Sigmoid colon (tissue), 6 donors: ENCODE measurements at regions not wholly inside any gene's neighbourhood (a gene's known extent, or its start where the extent isn't known, plus 50 kb on each side); places are given as distances from the start of the nearest gene placed in this dataset.

Experiments
- DNase-seq: peaks from one replicate; pipeline ENCODE4 v3.0.0-alpha.2; 2019
- H3K27ac ChIP-seq, 4 donors: fragments of 200-600 bp; sonication (generic); one replicate each; pipeline ENCODE4 v1.5.1; 2016 to 2019; ENCODE audit warnings: mild to moderate bottlenecking in 1 of 4
- H3K27me3 ChIP-seq, 3 donors: fragments of 200-600 bp; sonication (generic); one replicate each; pipeline ENCODE4 v1.5.1; 2019; ENCODE audit warnings: mild to moderate bottlenecking in 1 of 3
- H3K36me3 ChIP-seq, 4 donors: fragments of 200-600 bp; sonication (generic); one replicate each; pipeline ENCODE4 v1.5.1; 2016 to 2019
- H3K4me1 ChIP-seq, 4 donors: fragments of 200-600 bp; sonication (generic); one replicate each; pipeline ENCODE4 v1.5.1; 2017 to 2019
- H3K4me3 ChIP-seq, 4 donors: fragments of 200-600 bp; sonication (generic); one replicate each; pipeline ENCODE4 v1.5.1; 2017 to 2019; ENCODE audit warnings: mild to moderate bottlenecking in 2 of 4, moderate library complexity in 1 of 4
- H3K9me3 ChIP-seq, 4 donors: fragments of 200-600 bp in 3 of 4; sonication (generic) in 3 of 4; one replicate each; pipeline versions ENCODE4 v1.5.1 to v1.6.1; 2013 to 2019
- EP300 ChIP-seq, 4 donors: sonication (generic); formaldehyde crosslinking; IDR thresholded peaks; one replicate each; pipeline ENCODE4 v1.6.1; 2017; ENCODE audit warnings: antibody characterized with exemption in 4 of 4
- POLR2A ChIP-seq, 2 donors: fragments of 450-650 bp; IDR thresholded peaks; one replicate each; pipeline ENCODE4 v1.6.1; 2016; ENCODE audit warnings: antibody characterized with exemption in 2 of 2, mild to moderate bottlenecking in 2 of 2, moderate library complexity in 2 of 2
- POLR2AphosphoS5 ChIP-seq, 4 donors: sonication (generic); formaldehyde crosslinking; IDR thresholded peaks; one replicate each; pipeline ENCODE4 v1.6.1; 2017; ENCODE audit warnings: antibody characterized with exemption in 4 of 4
- WGBS, 2 donors: extraction: QIAGEN DNeasy Blood & Tissue Kit; methylation state at CpG; one replicate each; pipeline ENCODE4 v1.1.7; 2013; 5-methylcytosine and 5-hydroxymethylcytosine counted together
- intact Hi-C: fragments of 100-400 bp; cut with DNase I; formaldehyde crosslinking; loops from one replicate; pipeline ENCODE4 v1.15.1; 2023
- TF ChIP-seq, protein P1 (sequence below), 4 experiments: fragments of 450-650 bp in 3 of 4; fragments of 200-600 bp in 1 of 4; IDR thresholded peaks; one replicate each; pipeline ENCODE4 v1.5.1; 2016 to 2019; ENCODE audit warnings: antibody characterized with exemption in 4 of 4, mild to moderate bottlenecking in 3 of 4, moderate library complexity in 2 of 4
- donor health status: healthy with polysubstance abuse.
- donor health status: healthy.

DNA sequence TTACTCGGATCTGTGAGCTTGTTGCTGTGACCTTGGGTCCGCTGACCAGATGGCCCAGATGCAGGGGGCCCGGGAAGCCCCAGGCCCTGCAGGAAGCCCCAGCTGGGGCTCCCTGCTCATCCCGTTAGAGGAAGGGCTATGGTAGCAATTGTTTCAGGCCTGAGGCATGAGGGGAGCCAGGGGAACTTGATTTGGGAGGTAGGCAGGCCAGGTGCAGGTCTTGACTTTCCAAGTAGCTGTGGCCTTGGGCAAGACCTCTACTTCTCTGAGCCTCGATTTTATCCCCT, 55.0 kb upstream of the CXCL12 start:
- intact Hi-C loops = no loop called here
- no peaks in the 10 kb centered on the region for H3K36me3 ChIP-seq
- TF ChIP-seq EP300 (IDR thresholded peaks at IDR 0.05) (no peak), POLR2A (IDR thresholded peaks at IDR 0.05) (no peak), POLR2AphosphoS5 (IDR thresholded peaks at IDR 0.05) (no peak)
- TF ChIP-seq, protein P1, sequence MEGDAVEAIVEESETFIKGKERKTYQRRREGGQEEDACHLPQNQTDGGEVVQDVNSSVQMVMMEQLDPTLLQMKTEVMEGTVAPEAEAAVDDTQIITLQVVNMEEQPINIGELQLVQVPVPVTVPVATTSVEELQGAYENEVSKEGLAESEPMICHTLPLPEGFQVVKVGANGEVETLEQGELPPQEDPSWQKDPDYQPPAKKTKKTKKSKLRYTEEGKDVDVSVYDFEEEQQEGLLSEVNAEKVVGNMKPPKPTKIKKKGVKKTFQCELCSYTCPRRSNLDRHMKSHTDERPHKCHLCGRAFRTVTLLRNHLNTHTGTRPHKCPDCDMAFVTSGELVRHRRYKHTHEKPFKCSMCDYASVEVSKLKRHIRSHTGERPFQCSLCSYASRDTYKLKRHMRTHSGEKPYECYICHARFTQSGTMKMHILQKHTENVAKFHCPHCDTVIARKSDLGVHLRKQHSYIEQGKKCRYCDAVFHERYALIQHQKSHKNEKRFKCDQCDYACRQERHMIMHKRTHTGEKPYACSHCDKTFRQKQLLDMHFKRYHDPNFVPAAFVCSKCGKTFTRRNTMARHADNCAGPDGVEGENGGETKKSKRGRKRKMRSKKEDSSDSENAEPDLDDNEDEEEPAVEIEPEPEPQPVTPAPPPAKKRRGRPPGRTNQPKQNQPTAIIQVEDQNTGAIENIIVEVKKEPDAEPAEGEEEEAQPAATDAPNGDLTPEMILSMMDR (IDR thresholded peaks at IDR 0.05) = no peak
- no peaks in the 10 kb centered on the region for H3K4me1 ChIP-seq
- H3K27me3 ChIP-seq = no peaks in the 10 kb centered on the region
- no peak for DNase-seq
- H3K9me3 ChIP-seq = peaks cover 0 to 3% (median 0%) of the 10 kb centered on the region in 4 donors
- WGBS, 2 donors = 65 to 71% methylated on average over 5 of the region's 5 CpGs
- no peak overlapping the region for H3K4me3 ChIP-seq
- no peak overlapping the region for H3K27ac ChIP-seq

- no peaks in the 10 kb centered on the region for H3K36me3 ChIP-seq
- no peaks in the 10 kb centered on the region for H3K9me3 ChIP-seq
- peaks cover 0 to 7% (median 0%) of the 10 kb centered on the region in 4 donors for H3K4me1 ChIP-seq
- H3K4me3 ChIP-seq = no peak overlapping the region
- intact Hi-C loops = no loop called here
- no peak overlapping the region for H3K27ac ChIP-seq
- 91 to 92% methylated on average over 2 of the region's 2 CpGs for WGBS, 2 donors
- no peaks in the 10 kb centered on the region for H3K27me3 ChIP-seq
- TF ChIP-seq POLR2AphosphoS5 (IDR thresholded peaks at IDR 0.05) = no peak
- TF ChIP-seq, protein P1 (IDR thresholded peaks at IDR 0.05) = no peak
- DNase-seq = no peak
Observed at GRCh38 chr10:44457259-44457658, 72.4 kb upstream of the CXCL12 start.

DNA sequence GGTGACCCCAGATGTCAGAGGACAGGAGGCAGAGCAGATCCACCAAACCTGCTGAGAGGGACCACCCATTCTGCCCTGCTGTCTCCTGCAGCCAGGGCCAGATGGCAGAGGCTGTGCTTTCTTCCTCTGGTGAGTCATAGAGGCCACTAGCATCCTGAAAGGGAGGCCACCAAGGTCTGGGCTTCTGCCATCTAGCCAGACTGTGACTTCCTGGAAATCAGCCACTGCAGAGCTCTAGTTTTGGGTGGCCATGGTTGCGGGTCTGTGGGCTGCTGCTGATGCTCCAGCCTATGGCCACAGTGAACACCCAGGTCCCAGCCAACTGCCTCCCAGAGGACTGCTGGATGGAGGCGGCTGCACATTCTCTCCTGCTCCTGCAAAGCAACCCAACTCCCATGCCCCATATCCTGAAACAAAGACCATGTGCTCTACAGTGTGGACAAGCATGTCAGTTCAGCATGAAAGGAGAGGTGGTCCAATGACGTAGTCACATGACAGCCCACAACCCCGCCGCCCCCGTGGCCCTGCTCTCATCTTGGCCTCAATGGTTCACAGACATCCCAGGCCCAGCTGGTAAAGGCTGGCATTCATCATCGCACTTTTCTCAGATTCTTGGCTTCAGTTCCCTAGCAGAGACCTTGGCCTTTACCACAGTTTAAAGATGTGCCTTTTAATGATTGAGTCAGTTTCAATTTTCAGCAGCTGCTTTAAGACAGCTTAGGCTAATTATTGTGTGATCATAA, 73.9 kb upstream of the CXCL12 start:
- Histone ChIP-seq H3K27ac (no peak overlapping the region), H3K4me3 (no peak overlapping the region), H3K36me3 (no peaks in the 10 kb centered on the region), H3K9me3 (no peaks in the 10 kb centered on the region), H3K4me1 (peaks cover 0 to 12% (median 2%) of the 10 kb centered on the region in 4 donors), H3K27me3 (no peaks in the 10 kb centered on the region)
- TF ChIP-seq, protein P1 (IDR thresholded peaks at IDR 0.05) = no peak
- TF ChIP-seq EP300 (IDR thresholded peaks at IDR 0.05) (no peak), POLR2AphosphoS5 (IDR thresholded peaks at IDR 0.05) (no peak), POLR2A (IDR thresholded peaks at IDR 0.05) (no peak)
- intact Hi-C loops = no loop called here
- DNase-seq = no peak
- 89% methylated on average over 7 of the region's 7 CpGs for WGBS, 2 donors

- DNase-seq = no peak
- Histone ChIP-seq H3K4me3 (no peak overlapping the region), H3K36me3 (no peaks in the 10 kb centered on the region), H3K4me1 (peaks cover 0 to 13% (median 4%) of the 10 kb centered on the region in 4 donors), H3K27me3 (no peaks in the 10 kb centered on the region), H3K9me3 (no peaks in the 10 kb centered on the region), H3K27ac (no peak overlapping the region)
- TF ChIP-seq, protein P1 (IDR thresholded peaks at IDR 0.05) = no peak
- no peak for TF ChIP-seq EP300 (IDR thresholded peaks at IDR 0.05)
- no peak for TF ChIP-seq POLR2AphosphoS5 (IDR thresholded peaks at IDR 0.05)
- TF ChIP-seq POLR2A (IDR thresholded peaks at IDR 0.05) = no peak
- intact Hi-C loops = no loop called here
- 34 to 63% methylated on average over 2 of the region's 2 CpGs for WGBS, 2 donors
Observed at GRCh38 chr10:44459671-44460070, 74.8 kb upstream of the CXCL12 start.

GRCh38 chr10:44460416-44460815, 75.5 kb upstream of the CXCL12 start:
- no peak for TF ChIP-seq POLR2A (IDR thresholded peaks at IDR 0.05)
- TF ChIP-seq, protein P1 (IDR thresholded peaks at IDR 0.05) = no peak
- TF ChIP-seq POLR2AphosphoS5 (IDR thresholded peaks at IDR 0.05) = no peak
- TF ChIP-seq EP300 (IDR thresholded peaks at IDR 0.05) = no peak
- DNase-seq = no peak
- no peak overlapping the region for H3K4me3 ChIP-seq
- H3K36me3 ChIP-seq = no peaks in the 10 kb centered on the region
- no peak overlapping the region for H3K27ac ChIP-seq
- peaks cover 0 to 13% (median 4%) of the 10 kb centered on the region in 4 donors for H3K4me1 ChIP-seq
- intact Hi-C loops = no loop called here
- WGBS, 2 donors = 84 to 93% methylated on average over 1 of the region's 1 CpG
- no peaks in the 10 kb centered on the region for H3K9me3 ChIP-seq
- H3K27me3 ChIP-seq = no peaks in the 10 kb centered on the region
